ENCODE measurements at regions not wholly inside any gene's neighbourhood (a gene's known extent, or its start where the extent isn't known, plus 50 kb on each side); places are given as distances from the start of the nearest gene placed in this dataset.

DNA sequence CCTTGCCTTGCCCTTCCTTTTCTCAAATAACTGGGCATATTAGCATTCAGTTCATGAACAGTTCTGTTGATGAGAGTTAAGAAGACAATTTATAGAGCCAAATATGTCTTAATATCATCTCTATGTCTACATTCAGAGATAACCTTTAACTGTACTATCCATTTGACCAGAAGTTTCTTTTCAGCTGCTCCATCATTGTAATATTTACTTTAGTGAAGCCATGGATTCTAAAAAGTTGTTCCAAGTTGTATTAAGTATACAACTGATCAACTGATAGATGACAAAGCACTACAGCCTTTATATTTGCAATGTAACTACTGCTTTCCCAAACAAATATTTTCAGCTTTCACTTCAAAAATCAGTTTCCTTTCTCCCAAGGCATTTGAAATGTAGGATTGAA is 1252.7 kb downstream of the EPHA7 start:
- no peak for TF ChIP-seq CTCF (IDR thresholded peaks at IDR 0.05; ENCODE audit: low read depth, low read length)
- TF ChIP-seq POLR2A (IDR thresholded peaks at IDR 0.05; ENCODE audit: extremely low read depth, insufficient read length): no peak
